Loucy (cell line): ENCODE measurements at regions not wholly inside any gene's neighbourhood (a gene's known extent, or its start where the extent isn't known, plus 50 kb on each side); places are given as distances from the start of the nearest gene placed in this dataset.

Source experiments
- H2AFZ ChIP-seq: fragments of 200-600 bp; sonication (generic); 2 replicates; pipeline ENCODE4 v1.6.0; 2016; ENCODE audit warnings: antibody characterized with exemption, mild to moderate bottlenecking, low read length, moderate library complexity
- H3F3A ChIP-seq: fragments of 200-600 bp; 2 replicates; pipeline ENCODE4 v1.6.0; 2016; ENCODE audit warnings: antibody characterized with exemption, low read depth, mild to moderate bottlenecking
- H3K27me3 ChIP-seq: fragments of 200-600 bp; sonication (generic); 2 replicates; pipeline ENCODE4 v1.6.1; 2014; ENCODE audit warnings: low read length, mild to moderate bottlenecking; ENCODE audit not compliant: insufficient read depth, poor library complexity, severe bottlenecking
- H3K36me3 ChIP-seq: fragments of 200-600 bp; sonication (generic); 2 replicates; pipeline ENCODE4 v1.6.1; 2016; ENCODE audit warnings: low read length; ENCODE audit not compliant: insufficient read depth
- H3K4me1 ChIP-seq: fragments of 200-600 bp; sonication (generic); 2 replicates; pipeline ENCODE4 v1.5.1; 2014; ENCODE audit warnings: low read length, mild to moderate bottlenecking; ENCODE audit not compliant: insufficient read depth, poor library complexity, severe bottlenecking
- H3K4me2 ChIP-seq: fragments of 200-600 bp; sonication (generic); 2 replicates; pipeline ENCODE4 v1.6.0; 2014; ENCODE audit warnings: antibody characterized with exemption, low read length, low read depth, mild to moderate bottlenecking; ENCODE audit not compliant: poor library complexity, severe bottlenecking
- H3K4me3 ChIP-seq: fragments of 200-600 bp; sonication (generic); 2 replicates; pipeline ENCODE4 v1.5.1; 2014; ENCODE audit warnings: low read length, mild to moderate bottlenecking, mixed read lengths; ENCODE audit not compliant: poor library complexity, severe bottlenecking
- H3K79me2 ChIP-seq: fragments of 200-600 bp; sonication (generic); 2 replicates; pipeline ENCODE4 v1.6.1; 2014; ENCODE audit warnings: low read length; ENCODE audit not compliant: insufficient read depth
- H3K9ac ChIP-seq: fragments of 200-600 bp; sonication (generic); 2 replicates; pipeline ENCODE4 v1.6.0; 2014; ENCODE audit warnings: mild to moderate bottlenecking, low read depth, low read length, moderate library complexity; ENCODE audit not compliant: poor library complexity, severe bottlenecking
- H3K9me2 ChIP-seq: fragments of 200-600 bp; sonication (generic); replicated peaks from 2 replicates; pipeline ENCODE4 v1.6.1; 2016; ENCODE audit warnings: low read depth, low read length, mixed read lengths
- H3K9me3 ChIP-seq: fragments of 200-600 bp; sonication (generic); 2 replicates; pipeline ENCODE4 v1.6.1; 2014; ENCODE audit warnings: mild to moderate bottlenecking, antibody characterized with exemption, low read length, low read depth; ENCODE audit not compliant: insufficient read depth
- H4K20me1 ChIP-seq: fragments of 200-600 bp; sonication (generic); 2 replicates; pipeline ENCODE4 v1.6.0; 2014; ENCODE audit warnings: antibody characterized with exemption, low read length, mild to moderate bottlenecking; ENCODE audit not compliant: insufficient read depth, poor library complexity, severe bottlenecking
- CTCF ChIP-seq: fragments of 200-600 bp; sonication (generic); conservative IDR thresholded peaks from 2 replicates; pipeline ENCODE4 v1.5.1; 2014; ENCODE audit warnings: mild to moderate bottlenecking, antibody characterized with exemption, low read length
- EZH2phosphoT487 ChIP-seq: fragments of 200-600 bp; IDR thresholded peaks from 2 replicates; pipeline ENCODE4 v1.6.1; 2018; ENCODE audit warnings: antibody characterized with exemption, mild to moderate bottlenecking, moderate library complexity, borderline replicate concordance

- no peaks in the 10 kb centered on the region for H3F3A ChIP-seq
- no peaks in the 10 kb centered on the region for H3K9me2 ChIP-seq
- no peak overlapping the region for H2AFZ ChIP-seq
- TF ChIP-seq EZH2phosphoT487, result no peak
- TF ChIP-seq CTCF, result no peak
- H3K9me3 ChIP-seq, result no peaks in the 10 kb centered on the region
- H3K4me1 ChIP-seq, result no peaks in the 10 kb centered on the region
- H3K27me3 ChIP-seq, result no peaks in the 10 kb centered on the region
- no peak overlapping the region for H3K4me2 ChIP-seq
- H3K9ac ChIP-seq, result no peak overlapping the region
- H3K36me3 ChIP-seq, result no peaks in the 10 kb centered on the region
- no peak overlapping the region for H3K4me3 ChIP-seq
- H3K79me2 ChIP-seq, result no peaks in the 10 kb centered on the region
- no peaks in the 10 kb centered on the region for H4K20me1 ChIP-seq
Observed at GRCh38 chr6:135637701-135638100, 140.2 kb upstream of the AHI1 start.

- Histone ChIP-seq H3K27me3 (no peaks in the 10 kb centered on the region), H3K4me1 (no peaks in the 10 kb centered on the region), H3K4me2 (no peak overlapping the region), H3K4me3 (no peak overlapping the region), H2AFZ (no peak overlapping the region), H3K9me2 (no peaks in the 10 kb centered on the region), H3K36me3 (no peaks in the 10 kb centered on the region), H3K9ac (no peak overlapping the region), H3K79me2 (no peaks in the 10 kb centered on the region), H3F3A (no peaks in the 10 kb centered on the region), H4K20me1 (no peaks in the 10 kb centered on the region), H3K9me3 (no peaks in the 10 kb centered on the region)
- no peak for TF ChIP-seq EZH2phosphoT487
- no peak for TF ChIP-seq CTCF
Observed at GRCh38 chr6:135638108-135638507, 140.6 kb upstream of the AHI1 start.

- Histone ChIP-seq H3K9ac (no peak overlapping the region), H3F3A (no peaks in the 10 kb centered on the region), H3K36me3 (no peaks in the 10 kb centered on the region), H3K79me2 (no peaks in the 10 kb centered on the region), H3K4me3 (no peak overlapping the region), H3K4me1 (no peaks in the 10 kb centered on the region), H3K9me2 (no peaks in the 10 kb centered on the region), H4K20me1 (no peaks in the 10 kb centered on the region), H3K27me3 (no peaks in the 10 kb centered on the region), H2AFZ (no peak overlapping the region), H3K9me3 (no peaks in the 10 kb centered on the region), H3K4me2 (no peak overlapping the region)
- no peak for TF ChIP-seq EZH2phosphoT487
- TF ChIP-seq CTCF, result no peak
Observed at GRCh38 chr6:135640048-135640447, 142.5 kb upstream of the AHI1 start.
